HG03565 (cell line): ENCODE measurements at regions not wholly inside any gene's neighbourhood (a gene's known extent, or its start where the extent isn't known, plus 50 kb on each side); places are given as distances from the start of the nearest gene placed in this dataset.

Experiments
- ATAC-seq: cut with Tn5 transposase; IDR thresholded peaks from one replicate; pipeline ENCODE4 v1.9.1; 2021; ENCODE audit warnings: mild to moderate bottlenecking, moderate library complexity; ENCODE audit not compliant: unreplicated experiment

- ATAC-seq, result no peak
These were observed 66.3 kb upstream of the RMDN2 start for GRCh38 chr2:37858725-37859267.

GRCh38 chr2:37862620-37863019, 62.5 kb upstream of the RMDN2 start:
- no peak for ATAC-seq

DNA sequence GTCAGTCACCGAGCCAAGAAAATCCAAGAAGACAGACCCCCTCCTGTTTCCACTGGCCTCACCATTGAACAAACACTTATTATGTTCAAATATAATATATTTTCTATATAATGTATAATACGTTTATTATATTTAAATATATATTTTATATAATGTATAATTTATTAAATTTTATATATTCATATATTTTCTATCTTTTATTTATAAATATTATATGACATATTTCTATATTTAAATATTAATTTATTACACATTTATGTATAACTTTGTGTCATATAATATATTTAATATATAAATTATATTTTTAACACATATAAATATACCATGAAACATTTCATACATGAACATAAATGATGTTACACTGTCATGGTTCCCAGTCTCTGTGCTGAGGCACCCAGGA, 60.9 kb upstream of the RMDN2 start:
- no peak for ATAC-seq

DNA sequence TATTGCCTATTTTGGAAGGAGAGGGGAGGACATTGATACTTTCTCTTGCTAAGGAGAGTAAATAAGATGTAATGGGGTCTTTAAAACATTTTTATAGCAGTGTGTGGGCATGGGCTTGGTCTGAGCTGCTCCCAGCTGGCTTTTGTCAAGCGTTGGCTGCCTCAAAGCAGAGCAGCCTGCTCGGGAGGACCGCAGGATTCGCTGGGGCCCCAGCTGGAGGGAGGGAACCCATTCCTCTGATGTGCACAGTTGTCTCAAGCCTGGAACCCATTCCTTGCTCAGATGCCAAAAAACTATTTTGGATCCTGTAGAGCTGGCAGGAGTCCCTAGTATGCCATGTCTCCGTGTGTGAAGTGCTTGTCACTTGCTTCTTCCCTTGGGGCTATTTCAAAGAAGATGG, 59.4 kb upstream of the RMDN2 start:
- no peak for ATAC-seq

DNA sequence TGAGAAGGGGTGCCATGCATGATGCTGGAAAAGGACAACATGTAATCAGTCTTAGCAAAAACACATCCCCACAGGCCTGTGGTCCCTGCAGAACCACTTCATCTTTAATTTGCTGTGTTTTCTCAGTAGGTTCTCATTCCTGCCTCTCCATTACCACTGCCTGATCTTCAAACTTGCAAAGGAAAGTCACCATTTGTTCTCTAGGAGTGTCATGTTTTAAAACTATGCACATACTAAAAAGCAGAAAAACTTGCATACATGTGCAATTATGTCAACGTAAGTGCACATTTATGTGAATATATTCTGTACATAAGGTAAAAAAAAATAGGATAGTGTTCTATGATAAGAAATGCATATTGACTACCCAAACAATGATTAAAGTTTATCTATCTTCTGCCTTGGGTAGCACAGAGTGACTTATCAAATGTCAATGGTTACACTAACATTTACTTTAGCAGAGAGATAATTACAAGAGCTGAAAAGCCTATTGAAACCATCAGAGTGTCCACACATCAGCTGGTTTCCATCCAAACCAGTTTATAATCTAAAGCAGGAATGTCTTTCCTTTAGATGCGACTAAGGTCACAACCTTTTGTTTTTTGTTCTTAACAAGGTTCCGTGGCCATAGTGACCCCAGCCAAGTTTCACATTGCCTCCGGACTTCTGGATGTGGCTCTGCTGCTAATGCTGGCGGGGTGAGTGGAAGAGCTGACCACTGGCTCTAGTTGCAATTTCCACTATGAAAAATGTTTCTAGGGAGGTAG, 58.7 kb upstream of the RMDN2 start:
- no peak for ATAC-seq

DNA sequence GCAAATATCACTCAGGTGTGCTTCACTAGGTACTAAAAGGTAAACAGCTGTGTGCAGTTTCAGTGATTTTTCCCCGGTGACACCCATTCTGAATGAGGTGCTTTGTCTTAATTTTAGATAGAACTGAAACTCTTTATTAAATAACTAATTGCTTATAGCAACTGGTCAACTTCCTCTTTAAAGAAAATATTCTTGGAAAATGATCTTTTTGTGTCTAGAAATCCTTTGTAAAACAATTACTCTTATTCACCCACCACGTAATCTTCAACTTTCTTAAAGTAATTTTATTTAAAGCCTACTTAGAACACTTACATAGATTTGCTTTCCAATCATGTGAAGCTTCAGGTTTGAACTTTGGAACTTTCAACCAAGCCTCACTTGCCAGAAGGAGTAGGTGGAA, 57.9 kb upstream of the RMDN2 start:
- ATAC-seq, result no peak

- no peak for ATAC-seq
These were observed 56.2 kb upstream of the RMDN2 start for GRCh38 chr2:37868866-37869265.

- no peak for ATAC-seq
These were observed 55.8 kb upstream of the RMDN2 start for GRCh38 chr2:37869304-37869703.

DNA sequence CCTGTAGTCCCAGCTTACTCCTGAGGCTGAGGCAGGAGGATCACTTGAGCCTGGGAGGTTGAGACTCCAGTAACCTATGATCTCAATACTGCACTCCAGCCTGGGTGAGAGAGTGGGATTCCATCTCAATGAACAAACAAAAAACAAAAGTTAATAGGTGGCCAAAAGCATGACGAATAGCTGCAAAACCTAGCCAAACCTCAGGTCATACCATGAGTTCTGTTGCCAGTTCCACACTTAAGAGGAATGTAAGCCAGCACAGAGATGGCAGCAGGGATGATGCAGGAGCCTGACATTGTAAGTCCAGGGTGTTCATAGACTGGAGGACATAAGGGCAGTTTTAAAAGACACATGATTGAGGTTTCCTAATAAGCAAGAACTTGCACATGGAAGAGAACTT, 55.3 kb upstream of the RMDN2 start:
- ATAC-seq, result no peak

GRCh38 chr2:37870829-37871228, 54.3 kb upstream of the RMDN2 start:
- ATAC-seq, result no peak

GRCh38 chr2:37871456-37872191, 53.5 kb upstream of the RMDN2 start:
- peak; percentile 76 for ATAC-seq

DNA sequence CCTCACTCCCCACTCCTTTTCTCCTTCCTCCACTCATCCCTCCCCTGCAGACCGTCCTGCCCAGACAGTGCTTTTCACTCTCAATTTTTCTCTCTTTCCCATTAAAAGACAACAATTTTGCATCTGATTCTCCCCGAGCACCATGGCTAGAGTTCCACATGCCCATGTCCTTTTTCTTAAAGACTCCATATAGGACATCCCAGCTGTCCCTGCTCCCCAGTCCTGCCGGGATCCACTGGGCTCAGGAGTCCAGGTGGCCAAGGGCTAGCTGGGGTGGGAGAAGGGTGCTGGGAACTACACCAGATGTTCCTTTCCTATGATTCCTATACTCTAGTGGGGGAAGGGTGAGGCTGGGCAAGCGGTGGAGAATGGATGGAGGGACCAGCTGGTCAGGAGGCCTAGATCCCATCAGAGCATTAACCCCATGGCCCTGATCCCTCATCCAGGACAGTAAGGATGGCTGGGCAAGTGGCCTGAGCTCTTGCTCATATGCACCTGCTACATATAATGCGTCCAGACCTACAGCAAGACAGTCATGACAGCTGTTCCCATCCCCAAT, 52.8 kb upstream of the RMDN2 start:
- no peak for ATAC-seq

GRCh38 chr2:37873229-37873628, 51.9 kb upstream of the RMDN2 start:
- no peak for ATAC-seq

- no peak for ATAC-seq
These were observed 51.2 kb upstream of the RMDN2 start for GRCh38 chr2:37873749-37874330.

GRCh38 chr2:37874470-37874869, 50.6 kb upstream of the RMDN2 start:
- ATAC-seq, result no peak
